ENCODE measurements at regions not wholly inside any gene's neighbourhood (a gene's known extent, or its start where the extent isn't known, plus 50 kb on each side); places are given as distances from the start of the nearest gene placed in this dataset.

DNA sequence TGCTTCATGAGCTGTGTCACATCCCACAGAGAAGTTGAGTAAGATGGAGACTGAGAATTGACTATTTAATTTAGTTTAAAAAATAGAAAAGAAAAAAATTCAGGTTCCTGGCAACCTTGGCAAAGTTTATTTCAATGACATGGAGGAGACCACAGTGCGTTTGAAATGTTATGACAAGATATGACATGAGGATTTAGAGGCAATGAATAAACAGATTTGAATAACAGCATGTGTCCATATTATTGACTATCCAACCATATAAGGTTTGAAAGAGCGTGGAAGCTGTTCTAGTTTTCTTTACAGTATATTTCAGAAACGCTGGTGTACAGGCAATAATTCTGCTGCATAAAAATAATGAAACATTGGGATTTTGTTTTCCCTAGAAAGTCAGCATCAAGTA is 303.9 kb downstream of the SMOC2 start:
- no peak overlapping the region for H3K4me3 ChIP-seq (ENCODE audit: low read depth, low read length)
- TF ChIP-seq, protein P1, sequence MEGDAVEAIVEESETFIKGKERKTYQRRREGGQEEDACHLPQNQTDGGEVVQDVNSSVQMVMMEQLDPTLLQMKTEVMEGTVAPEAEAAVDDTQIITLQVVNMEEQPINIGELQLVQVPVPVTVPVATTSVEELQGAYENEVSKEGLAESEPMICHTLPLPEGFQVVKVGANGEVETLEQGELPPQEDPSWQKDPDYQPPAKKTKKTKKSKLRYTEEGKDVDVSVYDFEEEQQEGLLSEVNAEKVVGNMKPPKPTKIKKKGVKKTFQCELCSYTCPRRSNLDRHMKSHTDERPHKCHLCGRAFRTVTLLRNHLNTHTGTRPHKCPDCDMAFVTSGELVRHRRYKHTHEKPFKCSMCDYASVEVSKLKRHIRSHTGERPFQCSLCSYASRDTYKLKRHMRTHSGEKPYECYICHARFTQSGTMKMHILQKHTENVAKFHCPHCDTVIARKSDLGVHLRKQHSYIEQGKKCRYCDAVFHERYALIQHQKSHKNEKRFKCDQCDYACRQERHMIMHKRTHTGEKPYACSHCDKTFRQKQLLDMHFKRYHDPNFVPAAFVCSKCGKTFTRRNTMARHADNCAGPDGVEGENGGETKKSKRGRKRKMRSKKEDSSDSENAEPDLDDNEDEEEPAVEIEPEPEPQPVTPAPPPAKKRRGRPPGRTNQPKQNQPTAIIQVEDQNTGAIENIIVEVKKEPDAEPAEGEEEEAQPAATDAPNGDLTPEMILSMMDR (IDR thresholded peaks at IDR 0.05; ENCODE audit: insufficient read depth, low read depth, low read length, missing control alignments) = no peak
- DNase-seq (ENCODE audit: low read depth) = no peak

DNA sequence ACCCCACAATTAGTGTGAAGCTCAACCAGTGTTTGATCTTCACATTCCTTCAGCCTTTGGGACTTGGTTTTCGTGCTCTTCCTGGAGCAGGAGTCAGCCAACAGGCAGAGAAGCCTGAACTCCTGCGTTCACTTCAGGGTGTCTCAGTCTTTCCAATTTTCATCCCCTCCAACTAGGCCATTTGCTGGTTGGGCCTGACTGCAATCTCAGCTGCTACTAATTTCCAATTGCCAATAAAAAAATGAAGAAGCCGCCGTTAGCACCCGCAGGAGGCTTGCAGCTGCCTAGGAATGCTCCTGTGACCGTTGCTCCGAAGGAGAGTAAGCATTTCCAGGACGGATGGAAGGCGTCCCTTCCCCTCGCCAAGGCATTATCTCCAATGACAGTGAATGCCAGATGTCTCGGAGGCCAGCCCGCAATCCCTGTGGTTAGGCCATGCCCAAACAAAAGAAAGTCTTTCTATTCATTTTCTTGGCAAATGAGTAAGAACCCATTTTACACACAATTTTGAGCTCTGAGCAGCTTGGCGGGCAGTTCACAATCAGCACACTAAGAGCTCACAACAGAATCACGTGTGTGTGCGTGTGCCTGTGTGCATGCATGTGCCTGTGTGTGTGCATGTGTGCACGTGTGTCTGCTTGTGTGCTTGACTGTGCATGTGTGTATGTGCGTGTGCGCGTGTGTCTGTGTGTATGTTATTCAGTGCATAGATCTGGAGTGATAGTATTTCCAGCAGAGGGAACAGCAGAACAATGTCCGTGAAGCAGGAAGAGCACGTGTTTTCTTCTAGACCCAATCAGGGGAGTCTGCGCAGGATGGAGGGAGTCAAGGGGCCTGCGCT is 301.2 kb downstream of the SMOC2 start:
- TF ChIP-seq, protein P1 (IDR thresholded peaks at IDR 0.05; ENCODE audit: insufficient read depth, low read depth, low read length, missing control alignments) = no peak
- no peak overlapping the region for H3K4me3 ChIP-seq (ENCODE audit: low read depth, low read length)
- DNase-seq (ENCODE audit: low read depth) = no peak

DNA sequence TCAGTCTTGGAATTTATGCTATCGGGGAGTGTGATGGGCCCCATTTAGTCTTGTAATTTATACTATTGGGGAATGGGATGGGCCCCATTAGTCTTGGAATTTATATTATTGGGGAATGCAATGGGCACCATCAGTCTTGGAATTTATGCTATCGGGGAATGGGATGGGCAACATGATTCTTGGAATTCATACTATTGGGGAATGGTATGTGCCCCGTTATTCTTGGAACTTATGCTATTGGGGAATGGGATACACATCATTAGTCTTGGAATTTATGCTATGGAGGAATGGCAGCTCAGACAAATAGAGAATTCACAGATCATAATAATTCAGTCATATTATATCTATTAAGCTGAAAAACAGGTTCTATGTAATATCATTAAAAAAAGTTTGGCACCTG is 300.3 kb downstream of the SMOC2 start:
- no peak for DNase-seq (ENCODE audit: low read depth)
- H3K4me3 ChIP-seq (ENCODE audit: low read depth, low read length) = no peak overlapping the region
- TF ChIP-seq, protein P1 (IDR thresholded peaks at IDR 0.05; ENCODE audit: insufficient read depth, low read depth, low read length, missing control alignments) = no peak

DNA sequence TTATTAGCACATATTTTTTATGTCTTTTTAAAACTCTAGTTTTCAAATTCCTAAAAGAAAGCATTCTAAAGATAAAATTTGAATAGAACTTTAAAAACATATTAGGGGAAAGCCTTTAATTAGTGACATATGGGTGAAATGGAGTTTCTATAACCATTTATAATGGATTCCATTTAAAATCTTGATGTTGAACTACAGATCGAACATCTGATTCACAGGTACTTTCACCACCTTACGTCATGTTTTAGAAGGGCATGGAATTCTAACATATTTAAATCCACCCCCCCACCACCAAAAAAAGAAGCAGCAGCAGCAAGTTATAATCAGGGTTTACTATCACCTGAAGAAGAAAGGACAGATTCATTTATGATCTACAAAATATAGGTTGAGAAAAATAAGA is 298.4 kb downstream of the SMOC2 start:
- TF ChIP-seq, protein P1 (IDR thresholded peaks at IDR 0.05; ENCODE audit: insufficient read depth, low read depth, low read length, missing control alignments) = no peak
- H3K4me3 ChIP-seq (ENCODE audit: low read depth, low read length) = no peak overlapping the region
- DNase-seq (ENCODE audit: low read depth) = no peak

DNA sequence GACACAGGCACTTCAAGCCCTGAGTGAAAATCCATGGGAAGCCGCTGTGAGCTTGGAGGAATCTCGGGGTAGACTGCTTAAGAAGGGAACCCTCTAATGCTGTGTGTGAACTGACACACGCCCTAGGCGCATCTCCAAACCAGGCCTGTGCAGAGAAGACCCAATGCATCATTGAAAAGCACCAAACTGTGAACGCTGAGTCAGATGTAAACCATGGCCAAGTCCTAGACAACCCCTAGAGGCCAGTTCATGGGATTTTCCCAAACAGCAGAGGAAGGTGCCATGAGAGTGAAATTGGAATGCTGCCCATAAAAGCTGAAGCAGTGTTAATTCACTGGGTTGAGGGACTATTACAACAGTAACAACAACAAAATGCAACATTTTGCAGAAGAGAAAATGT is 296.5 kb downstream of the SMOC2 start:
- TF ChIP-seq, protein P1 (IDR thresholded peaks at IDR 0.05; ENCODE audit: insufficient read depth, low read depth, low read length, missing control alignments) = no peak
- H3K4me3 ChIP-seq (ENCODE audit: low read depth, low read length) = no peak overlapping the region
- DNase-seq (ENCODE audit: low read depth) = no peak

DNA sequence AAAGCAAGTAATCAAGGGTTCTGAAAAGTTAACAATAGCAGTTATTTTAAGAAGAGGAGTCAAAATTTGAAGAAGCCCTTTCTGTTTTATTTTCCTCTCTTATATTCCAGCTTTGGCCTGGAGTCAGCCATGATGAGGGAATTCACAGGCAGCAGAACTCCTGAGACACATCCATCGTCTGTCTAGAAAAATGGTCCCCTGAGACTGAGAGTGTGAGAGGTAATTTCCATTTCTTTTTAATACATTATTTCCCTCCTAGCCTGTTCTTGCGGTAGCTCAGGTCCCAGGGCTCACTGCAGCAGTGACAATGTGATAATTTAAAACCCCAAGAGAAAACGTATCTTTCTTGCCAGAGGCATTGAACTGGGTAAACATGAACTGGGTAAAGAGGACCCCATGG is 296.0 kb downstream of the SMOC2 start:
- H3K4me3 ChIP-seq (ENCODE audit: low read depth, low read length) = no peak overlapping the region
- DNase-seq (ENCODE audit: low read depth) = no peak
- TF ChIP-seq, protein P1 (IDR thresholded peaks at IDR 0.05; ENCODE audit: insufficient read depth, low read depth, low read length, missing control alignments) = no peak

DNA sequence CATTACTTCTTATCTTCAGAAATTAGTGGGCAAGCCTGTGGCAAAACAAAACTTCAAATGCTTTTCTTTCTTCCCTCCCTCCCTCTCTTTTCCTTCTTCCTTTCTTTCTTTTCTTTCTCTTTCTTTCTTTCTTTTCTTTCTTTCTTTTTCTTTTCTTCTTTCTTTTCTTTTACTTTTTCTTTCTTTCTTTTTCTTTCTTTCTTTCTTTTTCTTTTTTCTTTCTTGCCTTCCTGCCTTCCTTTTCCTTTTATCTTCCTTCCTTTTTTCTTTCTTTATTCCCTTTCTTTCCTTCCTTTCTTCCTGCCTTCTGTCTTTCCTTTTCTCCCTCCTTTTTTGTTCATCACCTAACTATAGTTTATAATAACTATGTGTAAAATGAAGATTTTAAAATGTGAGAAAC is 295.1 kb downstream of the SMOC2 start:
- TF ChIP-seq, protein P1 (IDR thresholded peaks at IDR 0.05; ENCODE audit: insufficient read depth, low read depth, low read length, missing control alignments) = no peak
- no peak overlapping the region for H3K4me3 ChIP-seq (ENCODE audit: low read depth, low read length)
- no peak for DNase-seq (ENCODE audit: low read depth)
